Thyroid gland (tissue), 4 donors: ENCODE measurements at regions not wholly inside any gene's neighbourhood (a gene's known extent, or its start where the extent isn't known, plus 50 kb on each side); places are given as distances from the start of the nearest gene placed in this dataset.

Experiments used
- POLR2A ChIP-seq, 2 donors: fragments of 450-650 bp; IDR thresholded peaks; one replicate each; pipeline ENCODE4 v1.6.1; 2017; ENCODE audit warnings: antibody characterized with exemption in 2 of 2, mild to moderate bottlenecking in 2 of 2, moderate library complexity in 1 of 2
- TF ChIP-seq, protein P1 (sequence below), 6 experiments: fragments of 200-600 bp in 3 of 6; fragments of 450-650 bp in 3 of 6; sonication (generic) in 3 of 6; IDR thresholded peaks; one replicate each; pipeline ENCODE4 v1.5.1; 2016 to 2019; ENCODE audit warnings: antibody characterized with exemption in 6 of 6, mild to moderate bottlenecking in 2 of 6, inconsistent platforms in 1 of 6, moderate library complexity in 1 of 6

DNA sequence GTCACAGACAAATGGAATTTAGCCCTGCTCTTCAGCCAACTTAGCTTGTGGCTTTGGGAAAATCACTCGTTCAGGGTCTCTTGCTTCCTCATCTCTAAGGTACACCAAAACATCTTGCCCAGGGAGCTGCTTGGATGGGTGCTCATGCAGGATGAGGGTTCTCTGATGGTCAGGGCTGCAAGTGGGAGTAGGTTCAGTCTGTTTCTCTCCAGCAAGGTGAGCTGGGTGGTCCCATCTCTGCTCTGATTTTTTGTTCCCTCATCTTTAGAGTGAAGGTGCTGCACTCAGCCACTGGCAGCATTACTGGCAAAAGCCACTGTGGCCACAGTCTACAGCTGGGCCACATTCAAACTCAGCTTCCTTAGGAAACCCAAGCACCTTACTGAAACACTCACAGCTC, 149.9 kb upstream of the GPR26 start:
- TF ChIP-seq, protein P1, sequence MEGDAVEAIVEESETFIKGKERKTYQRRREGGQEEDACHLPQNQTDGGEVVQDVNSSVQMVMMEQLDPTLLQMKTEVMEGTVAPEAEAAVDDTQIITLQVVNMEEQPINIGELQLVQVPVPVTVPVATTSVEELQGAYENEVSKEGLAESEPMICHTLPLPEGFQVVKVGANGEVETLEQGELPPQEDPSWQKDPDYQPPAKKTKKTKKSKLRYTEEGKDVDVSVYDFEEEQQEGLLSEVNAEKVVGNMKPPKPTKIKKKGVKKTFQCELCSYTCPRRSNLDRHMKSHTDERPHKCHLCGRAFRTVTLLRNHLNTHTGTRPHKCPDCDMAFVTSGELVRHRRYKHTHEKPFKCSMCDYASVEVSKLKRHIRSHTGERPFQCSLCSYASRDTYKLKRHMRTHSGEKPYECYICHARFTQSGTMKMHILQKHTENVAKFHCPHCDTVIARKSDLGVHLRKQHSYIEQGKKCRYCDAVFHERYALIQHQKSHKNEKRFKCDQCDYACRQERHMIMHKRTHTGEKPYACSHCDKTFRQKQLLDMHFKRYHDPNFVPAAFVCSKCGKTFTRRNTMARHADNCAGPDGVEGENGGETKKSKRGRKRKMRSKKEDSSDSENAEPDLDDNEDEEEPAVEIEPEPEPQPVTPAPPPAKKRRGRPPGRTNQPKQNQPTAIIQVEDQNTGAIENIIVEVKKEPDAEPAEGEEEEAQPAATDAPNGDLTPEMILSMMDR (IDR thresholded peaks at IDR 0.05) = no peak
- no peak for TF ChIP-seq POLR2A (IDR thresholded peaks at IDR 0.05)
